ENCODE measurements at regions not wholly inside any gene's neighbourhood (a gene's known extent, or its start where the extent isn't known, plus 50 kb on each side); places are given as distances from the start of the nearest gene placed in this dataset.
A peak's percentile ranks its signal among the peaks of the same experiment; 100 is the strongest.

DNA sequence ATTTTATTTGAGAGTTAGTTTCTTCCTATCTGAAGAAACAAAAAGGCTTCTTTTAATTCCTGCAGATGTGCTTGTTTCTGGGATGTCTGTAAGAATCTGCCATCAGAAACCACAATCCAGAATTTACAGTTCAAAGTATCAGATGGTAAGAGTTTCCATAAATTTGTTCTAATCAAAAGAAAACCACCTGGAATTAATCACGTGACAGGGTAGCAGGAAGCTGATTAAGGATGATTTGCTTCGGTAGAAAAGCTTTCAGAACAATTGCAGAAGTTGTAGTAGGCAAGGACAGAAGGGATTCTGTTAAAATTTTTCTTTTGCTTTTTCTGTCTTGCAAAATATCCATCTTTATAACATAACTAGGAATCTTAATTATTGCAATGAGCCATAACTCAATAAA is 1975.1 kb upstream of the AGA start:
- H3K79me2 ChIP-seq (ENCODE audit: control insufficient read depth, insufficient read depth, low read length), result no peaks in the 10 kb centered on the region
- no peak overlapping the region for H3K9ac ChIP-seq (ENCODE audit: low read length)
- H3K4me3 ChIP-seq (ENCODE audit: low read length), result no peak overlapping the region
- no CpG with 5 or more reads among the region's 2 CpGs for WGBS (ENCODE audit: extremely low coverage, insufficient coverage, low lambda C conversion rate)
- H2BK5ac ChIP-seq (ENCODE audit: low read length), result no peak overlapping the region
- H3K4ac ChIP-seq (ENCODE audit: low read depth, low read length), result no peak overlapping the region
- no peak overlapping the region for H2BK15ac ChIP-seq (replicated peaks; ENCODE audit: low read depth)
- no peak for DNase-seq
- no peak overlapping the region for H3K4me2 ChIP-seq (ENCODE audit: low read length)
- H3K4me1 ChIP-seq (ENCODE audit: control insufficient read depth, low read depth, low read length), result no peaks in the 10 kb centered on the region
- no peak overlapping the region for H3K27ac ChIP-seq (ENCODE audit: low read depth, low read length)
- no peak overlapping the region for H2BK120ac ChIP-seq (ENCODE audit: low read depth, low read length)
- no peak overlapping the region for H4K5ac ChIP-seq (ENCODE audit: low read length)
- H3K27me3 ChIP-seq (ENCODE audit: insufficient read depth, low read length, poor library complexity), result no peaks in the 10 kb centered on the region
- H4K8ac ChIP-seq (ENCODE audit: low read depth, low read length), result no peak overlapping the region
- H3K23ac ChIP-seq (ENCODE audit: low read length), result no peak overlapping the region
- no peak overlapping the region for H2AK5ac ChIP-seq (ENCODE audit: low read length)
- no peak overlapping the region for H3K18ac ChIP-seq (ENCODE audit: low read length)
- H3K79me1 ChIP-seq (ENCODE audit: low read length), result no peaks in the 10 kb centered on the region
- no peaks in the 10 kb centered on the region for H3K36me3 ChIP-seq (ENCODE audit: control insufficient read depth, insufficient read depth, low read length)
- no peak overlapping the region for H3K56ac ChIP-seq (ENCODE audit: low read length)

DNA sequence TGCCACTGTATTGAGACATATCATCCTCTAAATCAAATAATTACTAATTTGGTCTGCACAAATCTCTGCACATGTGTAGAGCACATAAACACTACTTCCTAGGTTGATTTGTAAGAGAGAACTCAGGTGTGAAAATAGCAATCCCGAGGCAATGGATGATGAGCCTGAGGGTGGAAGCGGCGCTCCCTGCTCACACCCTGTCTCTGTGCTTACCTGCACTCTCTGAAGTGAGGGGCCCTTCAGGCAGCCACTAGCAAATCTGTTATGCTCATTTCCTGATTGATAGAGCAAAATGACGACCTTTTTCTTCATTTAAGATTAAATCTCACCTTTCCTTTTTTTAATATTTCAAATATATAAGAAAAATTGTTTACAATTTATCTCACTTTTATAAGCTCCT is 1995.7 kb upstream of the AGA start:
- no peak overlapping the region for H2BK5ac ChIP-seq (ENCODE audit: low read length)
- no peaks in the 10 kb centered on the region for H3K36me3 ChIP-seq (ENCODE audit: control insufficient read depth, insufficient read depth, low read length)
- H3K4me1 ChIP-seq (ENCODE audit: control insufficient read depth, low read depth, low read length), result no peaks in the 10 kb centered on the region
- H4K8ac ChIP-seq (ENCODE audit: low read depth, low read length), result no peak overlapping the region
- H3K23ac ChIP-seq (ENCODE audit: low read length), result no peak overlapping the region
- H2AK5ac ChIP-seq (ENCODE audit: low read length), result no peak overlapping the region
- no peak overlapping the region for H3K4me3 ChIP-seq (ENCODE audit: low read length)
- no CpG with 5 or more reads among the region's 4 CpGs for WGBS (ENCODE audit: extremely low coverage, insufficient coverage, low lambda C conversion rate)
- H4K5ac ChIP-seq (ENCODE audit: low read length), result no peak overlapping the region
- H3K79me1 ChIP-seq (ENCODE audit: low read length), result no peaks in the 10 kb centered on the region
- H3K79me2 ChIP-seq (ENCODE audit: control insufficient read depth, insufficient read depth, low read length), result no peaks in the 10 kb centered on the region
- H3K4ac ChIP-seq (ENCODE audit: low read depth, low read length), result no peak overlapping the region
- DNase-seq, result no peak
- no peak overlapping the region for H2BK120ac ChIP-seq (ENCODE audit: low read depth, low read length)
- H3K27ac ChIP-seq (ENCODE audit: low read depth, low read length), result no peak overlapping the region
- no peaks in the 10 kb centered on the region for H3K27me3 ChIP-seq (ENCODE audit: insufficient read depth, low read length, poor library complexity)
- no peak overlapping the region for H3K4me2 ChIP-seq (ENCODE audit: low read length)
- no peak overlapping the region for H2BK15ac ChIP-seq (replicated peaks; ENCODE audit: low read depth)
- no peak overlapping the region for H3K9ac ChIP-seq (ENCODE audit: low read length)
- H3K56ac ChIP-seq (ENCODE audit: low read length), result no peak overlapping the region
- no peak overlapping the region for H3K18ac ChIP-seq (ENCODE audit: low read length)

DNA sequence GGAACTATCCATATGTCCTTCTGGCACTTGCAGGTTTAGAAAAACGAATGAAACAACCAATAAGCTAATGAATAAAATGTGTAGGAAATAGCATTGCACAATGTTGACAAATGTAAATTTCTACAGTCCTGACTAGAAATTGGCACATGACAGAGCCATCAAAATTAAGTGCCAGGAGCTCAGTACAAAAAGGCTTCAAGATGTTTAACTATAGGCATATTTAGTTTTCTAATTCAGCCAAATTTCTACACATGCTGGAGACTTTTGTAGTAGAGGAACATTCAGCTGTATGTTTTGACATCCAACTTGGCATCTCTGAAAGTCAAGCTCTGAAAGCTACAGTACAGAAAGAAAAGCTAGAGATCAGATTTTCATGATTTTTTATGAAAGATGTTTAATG is 1999.4 kb upstream of the AGA start:
- Histone ChIP-seq H3K27ac (ENCODE audit: low read depth, low read length) (no peak overlapping the region), H4K5ac (ENCODE audit: low read length) (no peak overlapping the region), H3K4ac (ENCODE audit: low read depth, low read length) (no peak overlapping the region), H2AK5ac (ENCODE audit: low read length) (no peak overlapping the region), H2BK120ac (ENCODE audit: low read depth, low read length) (no peak overlapping the region), H3K18ac (ENCODE audit: low read length) (no peak overlapping the region), H3K36me3 (ENCODE audit: control insufficient read depth, insufficient read depth, low read length) (no peaks in the 10 kb centered on the region), H2BK15ac (replicated peaks; ENCODE audit: low read depth) (no peak overlapping the region), H3K56ac (ENCODE audit: low read length) (no peak overlapping the region), H3K79me1 (ENCODE audit: low read length) (no peaks in the 10 kb centered on the region), H3K9ac (ENCODE audit: low read length) (no peak overlapping the region), H2BK5ac (ENCODE audit: low read length) (no peak overlapping the region), H3K4me1 (ENCODE audit: control insufficient read depth, low read depth, low read length) (no peaks in the 10 kb centered on the region), H3K79me2 (ENCODE audit: control insufficient read depth, insufficient read depth, low read length) (no peaks in the 10 kb centered on the region), H3K4me2 (ENCODE audit: low read length) (no peak overlapping the region), H4K8ac (ENCODE audit: low read depth, low read length) (no peak overlapping the region), H3K23ac (ENCODE audit: low read length) (no peak overlapping the region), H3K27me3 (ENCODE audit: insufficient read depth, low read length, poor library complexity) (no peaks in the 10 kb centered on the region), H3K4me3 (ENCODE audit: low read length) (no peak overlapping the region)
- DNase-seq, result no peak
- WGBS (ENCODE audit: extremely low coverage, insufficient coverage, low lambda C conversion rate), result no CpG with 5 or more reads among the region's 1 CpG

DNA sequence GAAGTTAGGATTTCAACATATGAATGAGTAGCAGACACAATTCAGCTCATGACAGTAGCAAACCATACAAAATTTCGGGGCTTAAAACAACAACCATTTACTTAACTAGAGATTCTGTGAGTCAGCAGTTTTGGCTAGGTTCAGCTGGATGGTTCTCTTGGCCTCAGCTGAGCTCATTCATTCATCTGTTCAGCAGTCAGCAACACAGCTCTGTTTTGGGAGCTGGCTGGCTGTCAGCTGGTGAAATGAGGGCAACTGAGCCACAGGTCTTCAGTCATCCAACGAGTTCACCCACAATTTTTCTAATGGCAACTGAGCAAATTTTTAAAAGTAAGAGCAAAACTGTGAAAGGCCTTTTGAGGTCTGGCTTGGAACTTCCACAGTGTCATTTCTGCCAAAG is 2005.1 kb upstream of the AGA start:
- H4K8ac ChIP-seq (ENCODE audit: low read depth, low read length), result no peak overlapping the region
- H3K9ac ChIP-seq (ENCODE audit: low read length), result no peak overlapping the region
- H2BK5ac ChIP-seq (ENCODE audit: low read length), result no peak overlapping the region
- H3K4me1 ChIP-seq (ENCODE audit: control insufficient read depth, low read depth, low read length), result no peaks in the 10 kb centered on the region
- no peak for DNase-seq
- H3K27me3 ChIP-seq (ENCODE audit: insufficient read depth, low read length, poor library complexity), result no peaks in the 10 kb centered on the region
- no peak overlapping the region for H3K4me2 ChIP-seq (ENCODE audit: low read length)
- WGBS (ENCODE audit: extremely low coverage, insufficient coverage, low lambda C conversion rate), result no CpG with 5 or more reads among the region's 2 CpGs
- no peak overlapping the region for H2AK5ac ChIP-seq (ENCODE audit: low read length)
- no peak overlapping the region for H4K5ac ChIP-seq (ENCODE audit: low read length)
- no peak overlapping the region for H3K23ac ChIP-seq (ENCODE audit: low read length)
- H3K36me3 ChIP-seq (ENCODE audit: control insufficient read depth, insufficient read depth, low read length), result no peaks in the 10 kb centered on the region
- H3K56ac ChIP-seq (ENCODE audit: low read length), result no peak overlapping the region
- H3K18ac ChIP-seq (ENCODE audit: low read length), result peak overlapping the region; percentile 41
- H3K27ac ChIP-seq (ENCODE audit: low read depth, low read length), result no peak overlapping the region
- H3K79me2 ChIP-seq (ENCODE audit: control insufficient read depth, insufficient read depth, low read length), result no peaks in the 10 kb centered on the region
- H2BK120ac ChIP-seq (ENCODE audit: low read depth, low read length), result no peak overlapping the region
- no peak overlapping the region for H3K4me3 ChIP-seq (ENCODE audit: low read length)
- H3K4ac ChIP-seq (ENCODE audit: low read depth, low read length), result no peak overlapping the region
- no peaks in the 10 kb centered on the region for H3K79me1 ChIP-seq (ENCODE audit: low read length)
- H2BK15ac ChIP-seq (replicated peaks; ENCODE audit: low read depth), result no peak overlapping the region

DNA sequence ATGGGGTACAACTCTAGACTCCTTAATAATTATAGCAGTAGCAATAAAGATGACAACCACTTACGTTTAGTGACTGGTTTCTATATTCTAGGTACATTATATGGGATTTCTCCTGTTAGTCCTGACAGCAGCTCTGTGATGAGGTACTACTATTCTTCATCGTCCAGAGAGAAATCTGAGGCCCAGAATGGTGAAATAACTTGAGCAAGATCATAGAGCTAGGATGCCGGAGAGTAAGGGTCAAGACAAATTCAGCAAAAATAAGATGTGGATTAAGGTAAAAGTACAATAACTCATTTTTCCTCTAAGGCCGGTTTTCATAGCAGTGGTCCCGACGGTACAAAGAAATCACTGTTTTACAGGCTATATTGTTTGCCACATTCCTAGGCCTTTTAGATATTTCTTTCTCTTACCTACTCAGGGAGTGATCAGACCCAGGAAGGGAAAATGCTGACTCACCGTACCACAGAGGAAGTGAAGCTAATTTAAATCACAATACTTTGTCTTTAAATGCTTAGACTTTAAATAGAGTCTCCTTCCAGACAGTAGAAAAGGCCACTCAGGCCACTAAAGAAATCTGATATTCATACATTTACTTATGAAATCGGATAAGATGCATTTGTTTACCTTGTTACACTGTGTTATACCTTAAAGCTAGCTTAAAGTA is 2023.0 kb upstream of the AGA start:
- Histone ChIP-seq H2BK5ac (ENCODE audit: low read length) (peak overlapping the region; percentile 17), H3K36me3 (ENCODE audit: control insufficient read depth, insufficient read depth, low read length) (no peaks in the 10 kb centered on the region), H2BK15ac (replicated peaks; ENCODE audit: low read depth) (no peak overlapping the region), H3K23ac (ENCODE audit: low read length) (no peak overlapping the region), H4K8ac (ENCODE audit: low read depth, low read length) (no peak overlapping the region), H3K18ac (ENCODE audit: low read length) (no peak overlapping the region), H3K9ac (ENCODE audit: low read length) (no peak overlapping the region), H3K56ac (ENCODE audit: low read length) (no peak overlapping the region), H3K27me3 (ENCODE audit: insufficient read depth, low read length, poor library complexity) (no peaks in the 10 kb centered on the region), H2AK5ac (ENCODE audit: low read length) (no peak overlapping the region), H3K4me1 (ENCODE audit: control insufficient read depth, low read depth, low read length) (no peaks in the 10 kb centered on the region), H3K27ac (ENCODE audit: low read depth, low read length) (peak overlapping the region; percentile 36), H3K4me2 (ENCODE audit: low read length) (no peak overlapping the region), H4K5ac (ENCODE audit: low read length) (no peak overlapping the region), H3K4ac (ENCODE audit: low read depth, low read length) (peak overlapping the region; percentile 70), H3K79me2 (ENCODE audit: control insufficient read depth, insufficient read depth, low read length) (no peaks in the 10 kb centered on the region), H2BK120ac (ENCODE audit: low read depth, low read length) (peak overlapping the region; percentile 45), H3K4me3 (ENCODE audit: low read length) (no peak overlapping the region), H3K79me1 (ENCODE audit: low read length) (no peaks in the 10 kb centered on the region)
- DNase-seq, result peak; percentile 83
- WGBS (ENCODE audit: extremely low coverage, insufficient coverage, low lambda C conversion rate), result no CpG with 5 or more reads among the region's 8 CpGs

DNA sequence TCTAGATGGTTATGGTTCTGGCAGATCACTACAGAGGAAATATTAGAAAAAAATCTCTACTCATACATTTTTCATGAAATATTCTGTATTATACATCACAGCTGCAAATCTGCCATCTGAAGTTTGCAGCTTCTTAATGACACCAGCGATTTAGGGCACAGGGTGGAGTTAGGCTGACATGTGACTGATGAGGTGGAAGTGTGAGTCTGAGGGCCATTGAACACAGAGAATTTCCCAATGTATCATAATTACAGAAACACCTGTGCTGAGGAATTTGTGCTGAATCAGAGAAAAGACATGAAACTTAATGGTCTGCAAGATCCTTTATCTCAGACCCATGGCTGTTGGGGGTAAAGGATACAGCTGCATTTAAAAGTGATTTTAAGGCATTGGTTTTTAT is 2025.6 kb upstream of the AGA start:
- no peak overlapping the region for H3K4ac ChIP-seq (ENCODE audit: low read depth, low read length)
- H2BK5ac ChIP-seq (ENCODE audit: low read length), result no peak overlapping the region
- no peak overlapping the region for H3K9ac ChIP-seq (ENCODE audit: low read length)
- H3K79me2 ChIP-seq (ENCODE audit: control insufficient read depth, insufficient read depth, low read length), result no peaks in the 10 kb centered on the region
- no peak overlapping the region for H3K18ac ChIP-seq (ENCODE audit: low read length)
- H3K79me1 ChIP-seq (ENCODE audit: low read length), result no peaks in the 10 kb centered on the region
- H2AK5ac ChIP-seq (ENCODE audit: low read length), result no peak overlapping the region
- no CpG with 5 or more reads among the region's 1 CpG for WGBS (ENCODE audit: extremely low coverage, insufficient coverage, low lambda C conversion rate)
- no peak overlapping the region for H4K5ac ChIP-seq (ENCODE audit: low read length)
- H4K8ac ChIP-seq (ENCODE audit: low read depth, low read length), result no peak overlapping the region
- no peak overlapping the region for H3K4me3 ChIP-seq (ENCODE audit: low read length)
- H3K27me3 ChIP-seq (ENCODE audit: insufficient read depth, low read length, poor library complexity), result no peaks in the 10 kb centered on the region
- H3K36me3 ChIP-seq (ENCODE audit: control insufficient read depth, insufficient read depth, low read length), result no peaks in the 10 kb centered on the region
- H3K23ac ChIP-seq (ENCODE audit: low read length), result no peak overlapping the region
- no peaks in the 10 kb centered on the region for H3K4me1 ChIP-seq (ENCODE audit: control insufficient read depth, low read depth, low read length)
- no peak overlapping the region for H2BK120ac ChIP-seq (ENCODE audit: low read depth, low read length)
- no peak overlapping the region for H3K56ac ChIP-seq (ENCODE audit: low read length)
- no peak overlapping the region for H3K4me2 ChIP-seq (ENCODE audit: low read length)
- H2BK15ac ChIP-seq (replicated peaks; ENCODE audit: low read depth), result no peak overlapping the region
- no peak overlapping the region for H3K27ac ChIP-seq (ENCODE audit: low read depth, low read length)
- DNase-seq, result no peak

Measured in mesendoderm (in vitro differentiated cells).